Endothelial cell of umbilical vein (primary cell): ENCODE measurements at regions not wholly inside any gene's neighbourhood (a gene's known extent, or its start where the extent isn't known, plus 50 kb on each side); places are given as distances from the start of the nearest gene placed in this dataset.

Source experiments
- BruUV-seq: library from RNA; stranded (reverse); fragments of 400-500 nt; replicated peaks from 2 replicates; lab custom pipeline; 2021; lab: Mats Ljungman, UMichigan
- CTCF ChIA-PET: fragments of 300-600, 350-600 bp; sonication (Branson Sonifier 250); formaldehyde crosslinking; loops from one replicate; lab custom pipeline; 2021; ENCODE audit warnings: antibody characterized with exemption, inconsistent platforms; lab: Charles Lee
- POLR2A ChIA-PET: fragments of 300-600, 350-600 bp; sonication (Branson Sonifier 250); formaldehyde crosslinking; loops from one replicate; lab custom pipeline; 2021; ENCODE audit warnings: antibody characterized with exemption, inconsistent platforms; lab: Charles Lee
- DNase-seq: peaks from one replicate; pipeline ENCODE4 v3.0.0-alpha.2; 2011; ENCODE audit warnings: low read depth, low spot score
- FAIRE-seq: peaks from 2 replicates; lab custom pipeline; 2011; peaks lifted over from hg19 to GRCh38; lab: Jason Lieb, UNC
- H2AFZ ChIP-seq: 2 replicates; pipeline ENCODE4 v1.6.0; 2012; ENCODE audit warnings: low read depth, low read length, control low read depth, inconsistent platforms
- H3K27ac ChIP-seq: 2 replicates; pipeline ENCODE4 v1.5.1; 2011; ENCODE audit warnings: low read depth, mild to moderate bottlenecking, control low read depth, low read length, moderate library complexity; ENCODE audit not compliant: insufficient read depth
- H3K27me3 ChIP-seq, 2 experiments: 2 replicates each; pipeline versions ENCODE4 v1.6.0 to v1.6.1; 2011; ENCODE audit warnings: low read length in 2 of 2, mixed read lengths in 1 of 2; ENCODE audit not compliant: control insufficient read depth in 2 of 2, insufficient read depth in 2 of 2
- H3K36me3 ChIP-seq, 2 experiments: 2 replicates in 1 of 2; 3 replicates in 1 of 2; pipeline ENCODE4 v1.5.1; 2011; ENCODE audit warnings: low read length in 2 of 2, mild to moderate bottlenecking in 1 of 2, moderate library complexity in 1 of 2; ENCODE audit not compliant: control insufficient read depth in 2 of 2, insufficient read depth in 2 of 2; ENCODE audit errors: extremely low read depth in 1 of 2
- H3K4me1 ChIP-seq: 3 replicates; pipeline ENCODE4 v1.5.1; 2011; ENCODE audit warnings: mild to moderate bottlenecking, low read length; ENCODE audit not compliant: control insufficient read depth, insufficient read depth; ENCODE audit errors: extremely low read depth
- H3K4me2 ChIP-seq: 2 replicates; pipeline ENCODE4 v1.6.1; 2011; ENCODE audit warnings: low read length, control low read depth, mixed read lengths; ENCODE audit not compliant: insufficient read depth
- H3K4me3 ChIP-seq, 3 experiments: fragments of 200-600 bp in 1 of 3; sonication (generic), shearing (Covaris generic) in 1 of 3; replicated peaks in 1 of 3; 2 replicates each; pipeline ENCODE4 v1.5.1; 2011 to 2016; ENCODE audit warnings: control low read depth in 3 of 3, low read length in 3 of 3, mild to moderate bottlenecking in 2 of 3, inconsistent platforms in 1 of 3, low read depth in 1 of 3, moderate library complexity in 1 of 3; ENCODE audit not compliant: insufficient read depth in 1 of 3
- H3K79me2 ChIP-seq: 2 replicates; pipeline ENCODE4 v1.6.0; 2012; ENCODE audit warnings: low read length, inconsistent platforms; ENCODE audit not compliant: control insufficient read depth, insufficient read depth
- H3K9ac ChIP-seq: replicated peaks from 2 replicates; pipeline ENCODE3; 2011; ENCODE audit warnings: low read length, control low read depth; ENCODE audit not compliant: insufficient read depth; ENCODE audit errors: extremely low read depth
- H3K9me1 ChIP-seq: replicated peaks from 3 replicates; pipeline ENCODE4 v1.6.0; 2011; ENCODE audit warnings: mild to moderate bottlenecking, low read length; ENCODE audit not compliant: control insufficient read depth, insufficient read depth; ENCODE audit errors: extremely low read depth
- H3K9me3 ChIP-seq: replicated peaks from 2 replicates; pipeline ENCODE4 v1.5.1; 2012; ENCODE audit warnings: low read length, inconsistent platforms; ENCODE audit not compliant: control insufficient read depth, insufficient read depth
- H4K20me1 ChIP-seq: replicated peaks from 2 replicates; pipeline ENCODE3; 2011; ENCODE audit warnings: mild to moderate bottlenecking, low read length; ENCODE audit not compliant: control insufficient read depth, insufficient read depth; ENCODE audit errors: extremely low read depth
- CTCF ChIP-seq, 2 donors: IDR thresholded peaks; 1 replicate in 1 of 2; 2 replicates in 1 of 2; pipeline ENCODE4 v1.5.1; 2011; ENCODE audit warnings: low read length in 2 of 2, mild to moderate bottlenecking in 2 of 2, moderate library complexity in 2 of 2, control low read depth in 1 of 2, inconsistent platforms in 1 of 2, low read depth in 1 of 2; ENCODE audit not compliant: insufficient read depth in 1 of 2; ENCODE audit errors: extremely low read depth in 1 of 2
- EZH2 ChIP-seq: IDR thresholded peaks from 2 replicates; pipeline ENCODE4 v1.6.1; 2012; ENCODE audit warnings: borderline replicate concordance, low read depth, mild to moderate bottlenecking, moderate library complexity, low read length, inconsistent platforms; ENCODE audit not compliant: severe bottlenecking
- FOS ChIP-seq: IDR thresholded peaks from 2 replicates; pipeline ENCODE4 v1.6.1; 2011; ENCODE audit warnings: mild to moderate bottlenecking, low read length, moderate library complexity, borderline replicate concordance; ENCODE audit not compliant: insufficient read depth
- GATA2 ChIP-seq: IDR thresholded peaks from 2 replicates; pipeline ENCODE4 v1.7.0; 2011; ENCODE audit warnings: low read depth, mild to moderate bottlenecking, moderate library complexity, mixed read lengths, low read length; ENCODE audit not compliant: insufficient read length, insufficient read depth
- JUN ChIP-seq: IDR thresholded peaks from 2 replicates; pipeline ENCODE4 v1.6.1; 2011; ENCODE audit warnings: borderline replicate concordance, low read depth; ENCODE audit not compliant: insufficient read length, insufficient read depth
- MAX ChIP-seq: IDR thresholded peaks from 2 replicates; pipeline ENCODE4 v1.6.1; 2011; ENCODE audit not compliant: insufficient read depth, insufficient read length
- MYC ChIP-seq: IDR thresholded peaks from one replicate; pipeline ENCODE4 v1.6.1; 2011; ENCODE audit warnings: mild to moderate bottlenecking, low read depth, low read length
- POLR2A ChIP-seq: IDR thresholded peaks from 2 replicates; pipeline ENCODE4 v1.6.1; 2012; ENCODE audit warnings: low read depth, mild to moderate bottlenecking, control low read depth, low read length
- POLR2AphosphoS5 ChIP-seq: IDR thresholded peaks from 2 replicates; pipeline ENCODE4 v1.6.1; 2012; ENCODE audit warnings: low read depth, mild to moderate bottlenecking, control low read depth, low read length, moderate library complexity; ENCODE audit not compliant: insufficient read depth
- dilution Hi-C: fragments of 300-500 bp; cut with MboI; formaldehyde crosslinking; loops from one replicate; pipeline ENCODE4 v1.15.0; 2019; ENCODE audit warnings: low sequenced_read_pairs; ENCODE audit not compliant: extremely low pct_ligation_motif_present
- intact Hi-C: fragments of 100-400 bp; cut with micrococcal nuclease; formaldehyde crosslinking; loops from one replicate; pipeline ENCODE4 v1.10.0; 2022

DNA sequence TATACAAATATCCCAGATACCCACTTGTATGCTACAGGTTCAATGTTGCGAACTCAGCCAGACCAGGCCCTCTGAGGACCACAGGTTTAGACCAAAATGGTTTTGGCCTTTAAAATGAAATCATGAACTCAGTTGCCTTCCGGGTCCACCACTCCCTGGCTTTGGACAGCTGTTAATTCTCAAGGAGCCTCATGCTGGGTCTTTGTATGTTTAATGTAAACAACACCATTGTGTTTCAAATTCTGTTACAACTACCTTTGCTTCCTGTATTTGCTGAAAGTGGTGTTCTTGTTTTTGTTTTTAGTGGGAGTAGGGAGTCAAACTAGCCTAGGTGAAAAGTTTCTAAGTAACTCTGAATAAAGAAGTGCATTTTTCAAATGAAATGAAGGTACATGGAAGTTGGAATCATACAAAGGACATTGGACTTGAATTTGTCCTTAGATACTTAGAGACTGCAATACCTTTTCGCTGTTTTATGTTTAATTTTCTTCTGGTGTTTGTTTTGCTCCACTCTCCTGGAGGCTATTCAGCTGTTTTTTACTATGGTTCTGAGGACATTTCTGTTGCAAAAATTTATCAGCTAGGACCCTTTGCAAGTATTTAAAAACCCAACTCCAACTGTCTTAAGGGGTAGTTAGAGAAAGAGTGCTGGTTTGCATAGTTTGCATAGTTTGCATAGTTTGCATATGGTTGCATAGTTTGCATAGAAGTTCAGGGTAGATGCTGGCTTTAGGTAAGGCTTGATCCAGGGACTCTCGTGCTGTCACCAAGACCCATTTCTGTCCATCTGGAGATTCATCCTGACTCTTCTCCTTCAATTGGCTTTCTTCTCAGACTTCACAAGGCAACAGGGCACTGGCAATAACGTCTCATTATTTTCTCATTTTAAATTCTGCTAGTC lies 70.1 kb downstream of the MID1IP1 start:
- no peak for DNase-seq
- ChIA-PET POLR2A (no interaction called here), CTCF (no interaction called here)
- Histone ChIP-seq H3K9ac (no peak overlapping the region), H3K27me3 (no peaks in the 10 kb centered on the region), H3K4me1 (no peaks in the 10 kb centered on the region), H3K27ac (no peak overlapping the region), H3K9me1 (no peaks in the 10 kb centered on the region), H3K4me2 (no peak overlapping the region), H2AFZ (no peak overlapping the region), H3K79me2 (no peaks in the 10 kb centered on the region), H3K36me3 (no peaks in the 10 kb centered on the region), H4K20me1 (no peaks in the 10 kb centered on the region), H3K9me3 (no peaks in the 10 kb centered on the region), H3K4me3 (no peak overlapping the region)
- no peak for FAIRE-seq
- BruUV-seq = no TSS peak
- intact Hi-C loops = no loop called here
- no peak for TF ChIP-seq CTCF (IDR thresholded peaks at IDR 0.05; ENCODE audit: extremely low read depth in 1 of 2, insufficient read depth in 1 of 2, low read depth in 1 of 2, low read length in 2 of 2)
- TF ChIP-seq FOS = no peak
- no peak for TF ChIP-seq JUN
- no peak for TF ChIP-seq POLR2AphosphoS5
- dilution Hi-C loops = no loop called here

DNA sequence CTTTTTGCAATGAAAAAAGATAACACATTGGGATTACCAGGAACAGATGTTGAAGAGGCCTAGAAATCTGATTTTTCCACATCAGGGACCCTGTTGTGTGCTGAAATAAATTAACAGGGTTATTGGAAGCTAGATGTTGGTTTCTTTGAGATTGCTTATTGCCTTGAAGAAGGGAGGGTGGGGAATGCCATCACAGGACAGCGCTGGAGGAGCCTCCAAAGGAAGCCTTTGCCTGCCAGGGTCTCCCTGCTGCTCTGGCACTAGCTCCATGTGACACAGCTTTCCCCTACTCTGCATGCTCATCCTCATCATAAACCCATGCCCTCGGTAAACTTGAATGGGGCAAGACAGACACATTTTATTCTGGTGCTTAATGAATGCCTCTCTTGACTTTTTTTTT lies 76.1 kb downstream of the MID1IP1 start:
- Histone ChIP-seq H2AFZ (no peak overlapping the region), H3K9me3 (no peaks in the 10 kb centered on the region), H3K4me3 (no peak overlapping the region), H3K9ac (no peak overlapping the region), H3K79me2 (no peaks in the 10 kb centered on the region), H3K9me1 (no peaks in the 10 kb centered on the region), H3K4me2 (no peak overlapping the region), H3K27me3 (no peaks in the 10 kb centered on the region), H3K4me1 (no peaks in the 10 kb centered on the region), H4K20me1 (no peaks in the 10 kb centered on the region), H3K27ac (no peak overlapping the region), H3K36me3 (no peaks in the 10 kb centered on the region)
- dilution Hi-C loops = no loop called here
- BruUV-seq = no TSS peak
- DNase-seq (no peak), FAIRE-seq (no peak)
- POLR2A ChIA-PET = no interaction called here
- intact Hi-C loops = no loop called here
- CTCF ChIA-PET = no interaction called here
- TF ChIP-seq FOS = no peak
- TF ChIP-seq JUN = no peak
- no peak for TF ChIP-seq EZH2
- TF ChIP-seq MAX = no peak
- no peak for TF ChIP-seq MYC
- TF ChIP-seq POLR2A = no peak
- TF ChIP-seq CTCF (IDR thresholded peaks at IDR 0.05; ENCODE audit: extremely low read depth in 1 of 2, insufficient read depth in 1 of 2, low read depth in 1 of 2, low read length in 2 of 2) = no peak
- no peak for TF ChIP-seq GATA2
- no peak for TF ChIP-seq POLR2AphosphoS5
